SK-N-SH treated with all-trans-retinoic acid at 6 μM for 48 hours (cell line): ENCODE measurements at regions not wholly inside any gene's neighbourhood (a gene's known extent, or its start where the extent isn't known, plus 50 kb on each side); places are given as distances from the start of the nearest gene placed in this dataset.

ENCODE experiments used
- ATAC-seq: fragments of 200-7000 bp; cut with Tn5 transposase; 3 replicates; pipeline ENCODE4 v1.9.1; 2020; ENCODE audit warnings: mild to moderate bottlenecking, moderate library complexity
- ARNTL ChIP-seq: fragments of 450-650 bp; formaldehyde crosslinking; IDR thresholded peaks from 2 replicates; pipeline ENCODE4 v1.5.0; 2020; ENCODE audit warnings: low read depth, mild to moderate bottlenecking, moderate library complexity, borderline replicate concordance
- BACH2 ChIP-seq: fragments of 250-450 bp; sonication (Bioruptor Pico); IDR thresholded peaks from 2 replicates; pipeline ENCODE4 v1.9.0; 2021; ENCODE audit warnings: mild to moderate bottlenecking, borderline replicate concordance
- CSDC2 ChIP-seq: fragments of 250-450 bp; sonication (Bioruptor Pico); IDR thresholded peaks from 2 replicates; pipeline ENCODE4 v1.5.0; 2020; ENCODE audit warnings: mild to moderate bottlenecking, moderate library complexity
- CSRNP3 ChIP-seq: fragments of 250-450 bp; sonication (Bioruptor Pico); IDR thresholded peaks from 2 replicates; pipeline ENCODE4 v1.5.1; 2021; ENCODE audit warnings: mild to moderate bottlenecking, moderate library complexity
- GLIS3 ChIP-seq: fragments of 250-450 bp; sonication (Bioruptor Pico); IDR thresholded peaks from 2 replicates; pipeline ENCODE4 v1.5.0; 2020; ENCODE audit warnings: mild to moderate bottlenecking, moderate library complexity
- ISL1 ChIP-seq: fragments of 250-450 bp; sonication (Bioruptor Pico); IDR thresholded peaks from 2 replicates; pipeline ENCODE4 v2.1.2; 2022; ENCODE audit warnings: mild to moderate bottlenecking, moderate library complexity
- OSR1 ChIP-seq: fragments of 250-450 bp; sonication (Bioruptor Pico); IDR thresholded peaks from 2 replicates; pipeline ENCODE4 v1.8.0; 2022; ENCODE audit warnings: moderate library complexity, mild to moderate bottlenecking, inconsistent platforms
- PATZ1 ChIP-seq: fragments of 250-450 bp; sonication (Bioruptor Pico); IDR thresholded peaks from 2 replicates; pipeline ENCODE4 v1.8.0; 2020; ENCODE audit warnings: mild to moderate bottlenecking, moderate library complexity, borderline replicate concordance
- POU6F1 ChIP-seq: fragments of 250-450 bp; sonication (Bioruptor Pico); IDR thresholded peaks from 2 replicates; pipeline ENCODE4 v1.8.0; 2021; ENCODE audit warnings: low read depth, mild to moderate bottlenecking, moderate library complexity, borderline replicate concordance
- PPARA ChIP-seq: fragments of 250-450 bp; sonication (Bioruptor Pico); IDR thresholded peaks from 2 replicates; pipeline ENCODE4 v1.5.0; 2020; ENCODE audit warnings: mild to moderate bottlenecking, borderline replicate concordance
- SNAI2 ChIP-seq: fragments of 250-450 bp; sonication (Bioruptor Pico); IDR thresholded peaks from 2 replicates; pipeline ENCODE4 v1.5.0; 2020; ENCODE audit warnings: mild to moderate bottlenecking, moderate library complexity
- TCF4 ChIP-seq: fragments of 250-450 bp; sonication (Bioruptor Pico); IDR thresholded peaks from 2 replicates; pipeline ENCODE4 v1.8.0; 2021; ENCODE audit warnings: mild to moderate bottlenecking, moderate library complexity, borderline replicate concordance
- TOX ChIP-seq: fragments of 250-450 bp; sonication (Bioruptor Pico); IDR thresholded peaks from 2 replicates; pipeline ENCODE4 v1.8.0; 2021; ENCODE audit warnings: mild to moderate bottlenecking, moderate library complexity, borderline replicate concordance
- ZC3H10 ChIP-seq: fragments of 250-450 bp; sonication (Bioruptor Pico); IDR thresholded peaks from 2 replicates; pipeline ENCODE4 v1.5.1; 2021; ENCODE audit warnings: mild to moderate bottlenecking, moderate library complexity
- ZFP3 ChIP-seq: fragments of 250-450 bp; sonication (Bioruptor Pico); IDR thresholded peaks from 2 replicates; pipeline ENCODE4 v1.5.0; 2020; ENCODE audit warnings: mild to moderate bottlenecking, moderate library complexity
- ZFP30 ChIP-seq: fragments of 450-650 bp; formaldehyde crosslinking; IDR thresholded peaks from 2 replicates; pipeline ENCODE4 v1.5.0; 2022; ENCODE audit warnings: mild to moderate bottlenecking, moderate library complexity
- ZNF565 ChIP-seq: fragments of 450-650 bp; formaldehyde crosslinking; conservative IDR thresholded peaks from 2 replicates; pipeline ENCODE4 v1.5.0; 2020; ENCODE audit warnings: low read depth, mild to moderate bottlenecking, moderate library complexity
- ZNF70 ChIP-seq: fragments of 450-650 bp; formaldehyde crosslinking; IDR thresholded peaks from 2 replicates; pipeline ENCODE4 v1.5.0; 2020; ENCODE audit warnings: mild to moderate bottlenecking, moderate library complexity
- ZNF8 ChIP-seq: fragments of 450-650 bp; formaldehyde crosslinking; IDR thresholded peaks from 2 replicates; pipeline ENCODE4 v1.5.0; 2020; ENCODE audit warnings: mild to moderate bottlenecking, moderate library complexity
- TF ChIP-seq, protein P1 (sequence below): fragments of 250-450 bp; sonication (Bioruptor Pico); IDR thresholded peaks from 2 replicates; pipeline ENCODE4 v1.5.0; 2020; ENCODE audit warnings: mild to moderate bottlenecking, moderate library complexity
- TF ChIP-seq, protein P2 (sequence below): fragments of 250-450 bp; sonication (Bioruptor Pico); IDR thresholded peaks from 2 replicates; pipeline ENCODE4 v1.5.1; 2020; ENCODE audit warnings: low read depth, mild to moderate bottlenecking, moderate library complexity

DNA sequence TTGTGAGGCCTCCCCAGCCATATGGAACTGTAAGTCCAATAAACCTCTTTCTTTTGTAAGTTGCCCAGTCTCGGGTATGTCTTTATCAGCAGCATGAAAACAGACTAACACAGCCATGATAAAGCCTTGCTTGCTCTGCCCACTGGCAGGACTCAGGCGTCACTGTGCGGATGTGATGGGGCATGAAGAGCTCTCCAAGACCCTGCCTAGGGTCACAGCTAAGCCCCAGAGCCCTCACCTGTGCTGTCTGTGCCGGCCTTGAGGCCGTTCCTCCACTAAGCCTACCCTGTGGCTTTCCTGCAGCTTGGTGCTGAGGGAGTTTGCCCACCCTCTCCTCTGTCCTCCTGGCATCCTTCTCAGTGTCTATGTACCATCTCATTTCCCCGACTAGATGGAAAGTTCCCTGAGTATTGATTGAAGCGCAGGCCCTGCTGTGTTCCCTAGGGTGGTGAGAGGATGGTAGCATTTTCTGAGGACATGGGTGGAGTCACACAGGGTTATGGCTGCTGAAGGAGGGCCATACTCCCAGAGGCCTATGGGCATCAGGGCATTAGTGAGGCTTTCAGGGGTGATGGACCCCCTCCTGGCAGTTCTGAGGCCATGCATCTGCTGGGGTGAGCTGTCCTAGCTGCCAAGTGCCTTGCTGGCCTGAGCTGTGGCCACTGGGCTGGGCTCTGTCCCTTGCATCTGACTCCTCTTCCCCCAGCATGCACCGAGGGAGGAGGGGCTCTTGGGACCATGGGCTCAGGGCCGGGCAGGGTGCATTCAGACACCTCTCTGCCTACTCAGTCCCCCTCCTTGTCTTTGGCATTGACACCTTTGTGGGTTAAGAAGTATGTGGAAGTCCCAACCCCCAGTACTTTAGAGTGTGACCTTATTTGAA, 75.3 kb downstream of the TEX29 start (continued):
- TF ChIP-seq ZNF565, result no peak
- no peak for TF ChIP-seq SNAI2
- no peak for TF ChIP-seq ZFP3 (CRISPR knock-in tag)
- no peak for TF ChIP-seq PATZ1 (CRISPR knock-in tag)
- no peak for TF ChIP-seq PPARA (CRISPR knock-in tag)
- TF ChIP-seq GLIS3 (CRISPR knock-in tag), result no peak

GRCh38 chr13:111396457-111396856, 76.0 kb downstream of the TEX29 start:
- TF ChIP-seq BACH2 (CRISPR knock-in tag) (no peak), TOX (CRISPR knock-in tag) (no peak), CSDC2 (CRISPR knock-in tag) (no peak), ISL1 (CRISPR knock-in tag) (no peak), SNAI2 (no peak), ZNF70 (CRISPR knock-in tag) (no peak), ZFP3 (CRISPR knock-in tag) (no peak), ZFP30 (CRISPR knock-in tag) (no peak), ZNF565 (no peak), PPARA (CRISPR knock-in tag) (no peak), POU6F1 (no peak), ARNTL (CRISPR knock-in tag) (no peak), PATZ1 (CRISPR knock-in tag) (no peak), ZC3H10 (CRISPR knock-in tag) (no peak), ZNF8 (no peak), OSR1 (CRISPR knock-in tag) (no peak), TCF4 (CRISPR knock-in tag) (no peak), CSRNP3 (CRISPR knock-in tag) (no peak)
- TF ChIP-seq, protein P1, sequence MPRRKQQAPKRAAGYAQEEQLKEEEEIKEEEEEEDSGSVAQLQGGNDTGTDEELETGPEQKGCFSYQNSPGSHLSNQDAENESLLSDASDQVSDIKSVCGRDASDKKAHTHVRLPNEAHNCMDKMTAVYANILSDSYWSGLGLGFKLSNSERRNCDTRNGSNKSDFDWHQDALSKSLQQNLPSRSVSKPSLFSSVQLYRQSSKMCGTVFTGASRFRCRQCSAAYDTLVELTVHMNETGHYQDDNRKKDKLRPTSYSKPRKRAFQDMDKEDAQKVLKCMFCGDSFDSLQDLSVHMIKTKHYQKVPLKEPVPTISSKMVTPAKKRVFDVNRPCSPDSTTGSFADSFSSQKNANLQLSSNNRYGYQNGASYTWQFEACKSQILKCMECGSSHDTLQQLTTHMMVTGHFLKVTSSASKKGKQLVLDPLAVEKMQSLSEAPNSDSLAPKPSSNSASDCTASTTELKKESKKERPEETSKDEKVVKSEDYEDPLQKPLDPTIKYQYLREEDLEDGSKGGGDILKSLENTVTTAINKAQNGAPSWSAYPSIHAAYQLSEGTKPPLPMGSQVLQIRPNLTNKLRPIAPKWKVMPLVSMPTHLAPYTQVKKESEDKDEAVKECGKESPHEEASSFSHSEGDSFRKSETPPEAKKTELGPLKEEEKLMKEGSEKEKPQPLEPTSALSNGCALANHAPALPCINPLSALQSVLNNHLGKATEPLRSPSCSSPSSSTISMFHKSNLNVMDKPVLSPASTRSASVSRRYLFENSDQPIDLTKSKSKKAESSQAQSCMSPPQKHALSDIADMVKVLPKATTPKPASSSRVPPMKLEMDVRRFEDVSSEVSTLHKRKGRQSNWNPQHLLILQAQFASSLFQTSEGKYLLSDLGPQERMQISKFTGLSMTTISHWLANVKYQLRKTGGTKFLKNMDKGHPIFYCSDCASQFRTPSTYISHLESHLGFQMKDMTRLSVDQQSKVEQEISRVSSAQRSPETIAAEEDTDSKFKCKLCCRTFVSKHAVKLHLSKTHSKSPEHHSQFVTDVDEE (CRISPR knock-in tag), result no peak
- TF ChIP-seq, protein P2, sequence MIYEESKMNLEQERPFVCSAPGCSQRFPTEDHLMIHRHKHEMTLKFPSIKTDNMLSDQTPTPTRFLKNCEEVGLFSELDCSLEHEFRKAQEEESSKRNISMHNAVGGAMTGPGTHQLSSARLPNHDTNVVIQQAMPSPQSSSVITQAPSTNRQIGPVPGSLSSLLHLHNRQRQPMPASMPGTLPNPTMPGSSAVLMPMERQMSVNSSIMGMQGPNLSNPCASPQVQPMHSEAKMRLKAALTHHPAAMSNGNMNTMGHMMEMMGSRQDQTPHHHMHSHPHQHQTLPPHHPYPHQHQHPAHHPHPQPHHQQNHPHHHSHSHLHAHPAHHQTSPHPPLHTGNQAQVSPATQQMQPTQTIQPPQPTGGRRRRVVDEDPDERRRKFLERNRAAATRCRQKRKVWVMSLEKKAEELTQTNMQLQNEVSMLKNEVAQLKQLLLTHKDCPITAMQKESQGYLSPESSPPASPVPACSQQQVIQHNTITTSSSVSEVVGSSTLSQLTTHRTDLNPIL (CRISPR knock-in tag), result no peak
- ATAC-seq, result no peak
